ENCODE measurements at regions not wholly inside any gene's neighbourhood (a gene's known extent, or its start where the extent isn't known, plus 50 kb on each side); places are given as distances from the start of the nearest gene placed in this dataset.

- Histone ChIP-seq H3K9me3 (ENCODE audit: low read depth, low read length) (no peaks in the 10 kb centered on the region), H3K27ac (no peak overlapping the region), H3K4me3 (no peak overlapping the region), H3K36me3 (ENCODE audit: insufficient read depth, low read length) (no peaks in the 10 kb centered on the region), H3K9ac (ENCODE audit: insufficient read length) (no peak overlapping the region)
- TF ChIP-seq EZH2 (IDR thresholded peaks at IDR 0.05): no peak
- no peak for DNase-seq (ENCODE audit: low read depth, low spot score)
Measured at GRCh38 chr10:47190301-47190700, 109.7 kb upstream of the GDF10 start.

DNA sequence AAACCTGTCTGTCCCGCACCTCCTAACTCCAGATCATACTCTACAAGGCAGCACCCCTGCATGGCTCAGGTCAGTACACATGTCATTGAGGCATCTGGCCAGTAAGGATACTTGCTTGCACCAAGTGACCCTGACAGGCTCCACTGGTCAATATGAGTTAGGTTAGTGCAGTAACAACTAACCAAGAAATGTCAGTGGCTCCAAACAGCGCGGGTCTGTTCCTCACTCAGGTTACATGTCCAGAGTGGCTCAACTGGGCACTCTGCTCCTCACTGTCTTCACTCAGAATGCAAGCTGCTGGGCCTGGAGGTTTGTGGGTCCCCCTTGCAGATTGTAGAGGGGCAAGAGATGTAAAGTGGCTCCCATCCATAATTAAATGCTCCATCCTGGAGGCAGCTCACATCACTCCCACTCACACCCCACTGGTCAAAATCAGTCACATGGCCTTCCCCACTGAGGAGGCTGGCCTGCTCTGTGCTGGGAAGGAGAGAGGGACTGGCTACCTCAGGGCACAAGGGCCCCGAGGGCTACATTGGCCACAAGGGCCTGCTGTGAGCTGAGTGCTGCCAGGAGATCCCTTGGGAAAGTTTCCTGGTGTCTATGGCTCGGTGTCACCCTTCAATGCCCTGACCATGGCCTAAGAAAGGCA lies 109.1 kb upstream of the GDF10 start:
- Histone ChIP-seq H3K27ac (no peak overlapping the region), H3K9me3 (ENCODE audit: low read depth, low read length) (no peaks in the 10 kb centered on the region), H3K4me3 (no peak overlapping the region), H3K9ac (ENCODE audit: insufficient read length) (no peak overlapping the region), H3K36me3 (ENCODE audit: insufficient read depth, low read length) (no peaks in the 10 kb centered on the region)
- TF ChIP-seq EZH2 (IDR thresholded peaks at IDR 0.05) (no peak), FOXP2 (optimal IDR thresholded peaks at IDR 0.05; ENCODE audit: control extremely low read depth, extremely low read length, insufficient read depth) (no peak), POLR2AphosphoS5 (IDR thresholded peaks at IDR 0.05; ENCODE audit: borderline replicate concordance, low read depth, low read length) (no peak)
- DNase-seq (ENCODE audit: low read depth, low spot score): no peak

GRCh38 chr10:47192273-47192672 lies 107.7 kb upstream of the GDF10 start:
- H3K27ac ChIP-seq: no peak overlapping the region
- H3K36me3 ChIP-seq (ENCODE audit: insufficient read depth, low read length): no peaks in the 10 kb centered on the region
- no peak for DNase-seq (ENCODE audit: low read depth, low spot score)
- TF ChIP-seq EZH2 (IDR thresholded peaks at IDR 0.05) (no peak), POLR2AphosphoS5 (IDR thresholded peaks at IDR 0.05; ENCODE audit: borderline replicate concordance, low read depth, low read length) (no peak), FOXP2 (optimal IDR thresholded peaks at IDR 0.05; ENCODE audit: control extremely low read depth, extremely low read length, insufficient read depth) (no peak)
- no peaks in the 10 kb centered on the region for H3K9me3 ChIP-seq (ENCODE audit: low read depth, low read length)
- no peak overlapping the region for H3K4me3 ChIP-seq
- H3K9ac ChIP-seq (ENCODE audit: insufficient read length): no peak overlapping the region

- H3K4me3 ChIP-seq: no peak overlapping the region
- H3K9ac ChIP-seq (ENCODE audit: insufficient read length): no peak overlapping the region
- H3K36me3 ChIP-seq (ENCODE audit: insufficient read depth, low read length): no peaks in the 10 kb centered on the region
- DNase-seq (ENCODE audit: low read depth, low spot score): no peak
- no peak overlapping the region for H3K27ac ChIP-seq
- no peaks in the 10 kb centered on the region for H3K9me3 ChIP-seq (ENCODE audit: low read depth, low read length)
- TF ChIP-seq EZH2 (IDR thresholded peaks at IDR 0.05): no peak
Measured at GRCh38 chr10:47193666-47194065, 106.3 kb upstream of the GDF10 start.

DNA sequence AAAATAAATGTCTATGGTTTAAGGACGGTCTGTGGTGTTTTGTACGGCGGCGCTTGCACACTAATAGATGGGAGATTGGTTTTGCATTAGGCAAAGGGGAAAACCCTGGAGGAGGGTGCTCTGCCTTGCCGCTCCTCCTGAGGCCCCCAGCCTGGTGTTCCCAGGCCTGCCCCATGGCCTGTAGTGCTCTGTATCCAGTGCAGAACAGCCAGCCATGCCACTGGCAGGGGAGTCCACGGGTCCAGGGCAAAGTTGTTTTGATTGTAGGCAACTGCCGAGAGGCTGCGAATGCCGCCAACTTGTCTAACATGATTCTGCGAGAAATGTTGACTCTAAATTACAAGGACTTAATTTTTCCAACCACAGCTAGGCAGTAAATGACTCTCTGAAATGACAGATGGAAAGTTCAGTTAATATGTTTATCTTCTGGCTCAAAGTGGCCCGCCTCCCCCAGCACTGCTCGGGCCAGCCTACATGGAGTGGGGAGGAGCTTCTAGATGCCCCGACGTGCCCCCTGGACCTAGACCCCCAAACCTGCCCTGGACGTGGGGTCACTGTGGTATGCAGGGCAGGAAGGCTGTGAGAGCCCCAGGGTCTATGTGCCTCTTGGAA lies 104.6 kb upstream of the GDF10 start:
- H3K4me3 ChIP-seq: no peak overlapping the region
- TF ChIP-seq FOXP2 (optimal IDR thresholded peaks at IDR 0.05; ENCODE audit: control extremely low read depth, extremely low read length, insufficient read depth) (no peak), EZH2 (IDR thresholded peaks at IDR 0.05) (no peak), POLR2AphosphoS5 (IDR thresholded peaks at IDR 0.05; ENCODE audit: borderline replicate concordance, low read depth, low read length) (no peak)
- H3K36me3 ChIP-seq (ENCODE audit: insufficient read depth, low read length): no peaks in the 10 kb centered on the region
- no peak overlapping the region for H3K9ac ChIP-seq (ENCODE audit: insufficient read length)
- no peak overlapping the region for H3K27ac ChIP-seq
- DNase-seq (ENCODE audit: low read depth, low spot score): no peak
- H3K9me3 ChIP-seq (ENCODE audit: low read depth, low read length): no peaks in the 10 kb centered on the region

DNA sequence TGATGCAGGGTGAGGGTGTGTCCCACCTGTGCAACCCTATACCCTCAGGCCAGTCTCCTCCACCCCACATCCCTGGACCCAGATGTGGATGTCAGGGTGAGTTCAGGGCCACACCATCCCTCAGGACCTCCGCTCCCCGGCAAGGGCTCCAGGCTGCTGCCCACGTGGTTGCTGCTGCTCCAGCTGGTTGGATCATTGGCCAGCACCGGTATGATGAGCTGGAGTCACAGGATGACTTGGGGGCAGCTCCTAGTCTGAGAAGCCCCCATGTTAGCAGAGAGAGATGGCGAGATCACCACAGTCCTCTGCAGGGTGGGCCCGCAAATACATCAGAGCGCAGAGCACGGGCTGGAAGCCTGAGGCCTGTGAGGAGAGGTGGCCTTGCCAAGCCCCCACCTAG lies 103.3 kb upstream of the GDF10 start:
- Histone ChIP-seq H3K9ac (ENCODE audit: insufficient read length) (no peak overlapping the region), H3K4me3 (no peak overlapping the region), H3K9me3 (ENCODE audit: low read depth, low read length) (no peaks in the 10 kb centered on the region), H3K36me3 (ENCODE audit: insufficient read depth, low read length) (no peaks in the 10 kb centered on the region), H3K27ac (no peak overlapping the region)
- DNase-seq (ENCODE audit: low read depth, low spot score): no peak
- no peak for TF ChIP-seq EZH2 (IDR thresholded peaks at IDR 0.05)
- no peak for TF ChIP-seq FOXP2 (optimal IDR thresholded peaks at IDR 0.05; ENCODE audit: control extremely low read depth, extremely low read length, insufficient read depth)
- TF ChIP-seq POLR2AphosphoS5 (IDR thresholded peaks at IDR 0.05; ENCODE audit: borderline replicate concordance, low read depth, low read length): no peak

GRCh38 chr10:47198221-47198620 lies 101.8 kb upstream of the GDF10 start:
- Histone ChIP-seq H3K27ac (no peak overlapping the region), H3K4me3 (no peak overlapping the region), H3K9ac (ENCODE audit: insufficient read length) (no peak overlapping the region), H3K9me3 (ENCODE audit: low read depth, low read length) (no peaks in the 10 kb centered on the region), H3K36me3 (ENCODE audit: insufficient read depth, low read length) (no peaks in the 10 kb centered on the region)
- DNase-seq (ENCODE audit: low read depth, low spot score): no peak
- TF ChIP-seq EZH2 (IDR thresholded peaks at IDR 0.05): no peak
- TF ChIP-seq FOXP2 (optimal IDR thresholded peaks at IDR 0.05; ENCODE audit: control extremely low read depth, extremely low read length, insufficient read depth): no peak
- no peak for TF ChIP-seq POLR2AphosphoS5 (IDR thresholded peaks at IDR 0.05; ENCODE audit: borderline replicate concordance, low read depth, low read length)

GRCh38 chr10:47205192-47205591 lies 94.8 kb upstream of the GDF10 start:
- no peak for DNase-seq (ENCODE audit: low read depth, low spot score)
- TF ChIP-seq POLR2AphosphoS5 (IDR thresholded peaks at IDR 0.05; ENCODE audit: borderline replicate concordance, low read depth, low read length): no peak
- TF ChIP-seq EZH2 (IDR thresholded peaks at IDR 0.05): no peak
- no peak for TF ChIP-seq FOXP2 (optimal IDR thresholded peaks at IDR 0.05; ENCODE audit: control extremely low read depth, extremely low read length, insufficient read depth)
- H3K9ac ChIP-seq (ENCODE audit: insufficient read length): no peak overlapping the region
- H3K9me3 ChIP-seq (ENCODE audit: low read depth, low read length): no peaks in the 10 kb centered on the region
- H3K4me3 ChIP-seq: no peak overlapping the region
- H3K27ac ChIP-seq: no peak overlapping the region
- H3K36me3 ChIP-seq (ENCODE audit: insufficient read depth, low read length): no peaks in the 10 kb centered on the region

All from SK-N-MC (cell line).